Cardiac muscle cell (in vitro differentiated cells and primary cell): ENCODE measurements at regions not wholly inside any gene's neighbourhood (a gene's known extent, or its start where the extent isn't known, plus 50 kb on each side); places are given as distances from the start of the nearest gene placed in this dataset.
"Not testable (repeated sequence)": the region's sequence is repeated elsewhere in the genome, so short reads cannot be mapped to it uniquely, and the experiment has no call there.

Source experiments
- DNase-seq, 2 donors: peaks; one replicate each; pipeline versions ENCODE4 v3.0.0 to v3.0.0-alpha.2; 2010 to 2017; ENCODE audit warnings: low read depth in 1 of 2, low spot score in 1 of 2
- H3K27ac ChIP-seq: fragments of 200-600 bp; sonication (generic); 2 replicates; pipeline ENCODE4 v1.5.1; 2016
- H3K27me3 ChIP-seq: fragments of 200-600 bp; sonication (generic); 2 replicates; pipeline ENCODE4 v1.6.0; 2016; ENCODE audit warnings: control low read depth
- H3K36me3 ChIP-seq: fragments of 200-600 bp; sonication (generic); 2 replicates; pipeline ENCODE4 v1.5.1; 2016; ENCODE audit warnings: control low read depth
- H3K4me1 ChIP-seq: fragments of 200-600 bp; sonication (generic); 2 replicates; pipeline ENCODE4 v1.8.1; 2017; ENCODE audit warnings: low read depth, mild to moderate bottlenecking, mixed run types
- H3K4me3 ChIP-seq: fragments of 200-600 bp; sonication (generic); 2 replicates; pipeline ENCODE4 v1.5.1; 2016; ENCODE audit warnings: mild to moderate bottlenecking
- H3K9me3 ChIP-seq: fragments of 200-600 bp; sonication (generic); 2 replicates; pipeline ENCODE4 v1.5.1; 2017; ENCODE audit warnings: low read depth, mild to moderate bottlenecking, control low read depth
- TF ChIP-seq, protein P1 (sequence below): IDR thresholded peaks from 2 replicates; pipeline ENCODE4 v1.5.1; 2012; ENCODE audit warnings: low read depth, mild to moderate bottlenecking, low read length

DNA sequence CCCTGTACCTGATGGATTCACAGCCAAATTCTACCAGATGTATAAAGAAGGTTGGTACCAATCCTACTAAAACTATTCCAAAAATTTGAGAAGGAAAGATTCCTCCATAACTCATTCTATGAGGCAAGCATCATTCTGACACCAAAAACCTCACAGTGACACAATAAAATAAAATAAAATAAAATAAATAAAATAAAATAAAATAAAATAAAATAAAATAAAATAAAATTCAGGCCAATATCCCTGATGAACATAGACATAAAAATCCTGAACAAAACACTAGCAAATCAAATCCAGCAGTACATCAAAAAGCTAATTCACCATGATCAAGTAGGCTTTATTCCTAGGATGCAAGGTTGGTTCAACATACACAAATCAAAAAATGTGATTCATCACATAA lies 108.1 kb downstream of the PROX1 start:
- H3K36me3 ChIP-seq, H3K27me3 ChIP-seq, H3K27ac ChIP-seq, H3K4me3 ChIP-seq, DNase-seq, H3K4me1 ChIP-seq, H3K9me3 ChIP-seq: not testable (repeated sequence)

DNA sequence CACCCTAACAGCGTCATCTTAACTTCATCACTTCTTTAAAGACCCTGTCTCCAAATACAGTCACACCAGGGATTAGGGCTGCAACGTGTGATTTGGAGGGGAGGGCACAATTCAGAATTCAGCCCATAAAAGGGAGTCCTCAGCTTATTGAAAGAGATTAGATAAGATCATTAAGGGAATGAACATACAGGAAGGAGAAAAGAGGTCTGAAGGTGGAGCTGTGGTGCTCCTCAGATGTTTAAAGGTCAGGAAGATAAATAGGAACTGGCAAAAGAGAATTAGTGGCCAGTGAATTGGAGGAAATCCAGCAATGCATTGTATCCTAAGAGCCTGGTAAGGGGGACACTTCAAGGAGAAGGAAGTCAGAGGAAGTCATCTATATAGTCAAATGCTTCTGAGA lies 113.5 kb downstream of the PROX1 start:
- peaks cover 13% of the 10 kb centered on the region for H3K4me1 ChIP-seq
- H3K27me3 ChIP-seq: no peaks in the 10 kb centered on the region
- no peak overlapping the region for H3K4me3 ChIP-seq
- no peak for DNase-seq
- no peaks in the 10 kb centered on the region for H3K9me3 ChIP-seq
- no peaks in the 10 kb centered on the region for H3K36me3 ChIP-seq
- TF ChIP-seq, protein P1, sequence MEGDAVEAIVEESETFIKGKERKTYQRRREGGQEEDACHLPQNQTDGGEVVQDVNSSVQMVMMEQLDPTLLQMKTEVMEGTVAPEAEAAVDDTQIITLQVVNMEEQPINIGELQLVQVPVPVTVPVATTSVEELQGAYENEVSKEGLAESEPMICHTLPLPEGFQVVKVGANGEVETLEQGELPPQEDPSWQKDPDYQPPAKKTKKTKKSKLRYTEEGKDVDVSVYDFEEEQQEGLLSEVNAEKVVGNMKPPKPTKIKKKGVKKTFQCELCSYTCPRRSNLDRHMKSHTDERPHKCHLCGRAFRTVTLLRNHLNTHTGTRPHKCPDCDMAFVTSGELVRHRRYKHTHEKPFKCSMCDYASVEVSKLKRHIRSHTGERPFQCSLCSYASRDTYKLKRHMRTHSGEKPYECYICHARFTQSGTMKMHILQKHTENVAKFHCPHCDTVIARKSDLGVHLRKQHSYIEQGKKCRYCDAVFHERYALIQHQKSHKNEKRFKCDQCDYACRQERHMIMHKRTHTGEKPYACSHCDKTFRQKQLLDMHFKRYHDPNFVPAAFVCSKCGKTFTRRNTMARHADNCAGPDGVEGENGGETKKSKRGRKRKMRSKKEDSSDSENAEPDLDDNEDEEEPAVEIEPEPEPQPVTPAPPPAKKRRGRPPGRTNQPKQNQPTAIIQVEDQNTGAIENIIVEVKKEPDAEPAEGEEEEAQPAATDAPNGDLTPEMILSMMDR: no peak
- H3K27ac ChIP-seq: no peak overlapping the region

DNA sequence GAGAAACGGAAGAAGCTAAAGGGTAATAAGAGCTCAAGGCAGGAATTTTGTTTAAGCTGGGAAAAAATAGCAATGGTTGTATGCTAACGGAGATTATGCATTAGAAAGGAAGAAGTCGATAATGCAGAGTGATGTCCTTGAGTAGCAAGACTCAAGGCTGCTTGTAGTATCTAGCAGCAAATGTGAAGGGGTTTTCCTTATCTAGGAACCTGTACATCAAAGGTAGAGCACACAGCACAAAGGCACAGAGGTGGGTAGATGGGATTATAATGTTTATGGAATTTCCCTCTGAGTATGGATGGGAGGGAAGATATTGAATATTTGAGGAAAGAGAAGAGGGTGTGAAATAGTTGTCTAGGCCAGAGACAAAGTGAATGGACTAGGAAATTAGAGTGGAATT lies 114.1 kb downstream of the PROX1 start:
- Histone ChIP-seq H3K27ac (no peak overlapping the region), H3K9me3 (no peaks in the 10 kb centered on the region), H3K36me3 (no peaks in the 10 kb centered on the region), H3K4me1 (peaks cover 19% of the 10 kb centered on the region), H3K27me3 (no peaks in the 10 kb centered on the region), H3K4me3 (no peak overlapping the region)
- no peak for DNase-seq
- TF ChIP-seq, protein P1: no peak

DNA sequence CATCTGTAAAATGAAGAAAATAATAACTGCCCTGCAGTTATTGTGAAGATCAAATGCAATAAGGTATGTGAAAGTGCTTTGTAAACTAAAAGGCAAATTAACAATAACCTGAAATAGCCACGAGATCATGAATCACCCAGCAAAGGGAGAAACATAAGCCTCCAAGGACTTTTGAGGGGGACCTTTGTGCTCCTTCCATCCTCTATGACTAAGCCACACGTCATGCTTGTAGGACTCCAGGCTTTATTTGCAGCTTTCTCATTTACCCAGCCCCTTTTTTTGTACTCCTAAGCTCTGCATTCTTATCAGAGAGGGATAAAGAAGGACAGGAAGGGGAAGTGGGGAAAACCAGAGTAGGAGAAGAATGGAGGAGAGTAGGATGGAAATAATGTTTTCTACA lies 115.1 kb downstream of the PROX1 start:
- TF ChIP-seq, protein P1: no peak
- no peaks in the 10 kb centered on the region for H3K36me3 ChIP-seq
- peaks cover 30% of the 10 kb centered on the region for H3K4me1 ChIP-seq
- peak in 1 of 2 donors; percentile 82 for DNase-seq
- no peaks in the 10 kb centered on the region for H3K27me3 ChIP-seq
- H3K9me3 ChIP-seq: no peaks in the 10 kb centered on the region
- no peak overlapping the region for H3K4me3 ChIP-seq
- H3K27ac ChIP-seq: no peak overlapping the region

DNA sequence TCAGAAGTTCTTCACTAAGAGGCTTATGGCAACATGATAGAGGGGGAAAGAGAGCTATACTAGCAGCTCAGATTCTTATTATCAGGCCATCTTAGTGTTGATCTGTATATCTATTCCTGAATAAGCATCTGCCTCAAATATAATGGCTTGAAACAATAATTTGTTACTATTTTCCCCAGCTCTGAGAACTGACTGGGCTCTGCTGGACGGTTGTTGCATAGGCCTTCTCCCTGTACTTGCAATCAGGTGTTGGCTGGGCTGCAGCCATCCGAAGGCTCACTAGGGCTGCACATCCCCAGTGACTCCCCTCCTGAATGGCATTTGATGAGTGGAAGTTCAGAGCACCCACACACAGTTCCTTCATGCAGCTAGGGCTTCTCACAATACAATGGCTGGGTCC lies 116.0 kb downstream of the PROX1 start:
- no peaks in the 10 kb centered on the region for H3K27me3 ChIP-seq
- no peak for DNase-seq
- H3K4me1 ChIP-seq: peaks cover 36% of the 10 kb centered on the region
- H3K27ac ChIP-seq: no peak overlapping the region
- TF ChIP-seq, protein P1: no peak
- H3K9me3 ChIP-seq: no peaks in the 10 kb centered on the region
- H3K4me3 ChIP-seq: no peak overlapping the region
- H3K36me3 ChIP-seq: no peaks in the 10 kb centered on the region

DNA sequence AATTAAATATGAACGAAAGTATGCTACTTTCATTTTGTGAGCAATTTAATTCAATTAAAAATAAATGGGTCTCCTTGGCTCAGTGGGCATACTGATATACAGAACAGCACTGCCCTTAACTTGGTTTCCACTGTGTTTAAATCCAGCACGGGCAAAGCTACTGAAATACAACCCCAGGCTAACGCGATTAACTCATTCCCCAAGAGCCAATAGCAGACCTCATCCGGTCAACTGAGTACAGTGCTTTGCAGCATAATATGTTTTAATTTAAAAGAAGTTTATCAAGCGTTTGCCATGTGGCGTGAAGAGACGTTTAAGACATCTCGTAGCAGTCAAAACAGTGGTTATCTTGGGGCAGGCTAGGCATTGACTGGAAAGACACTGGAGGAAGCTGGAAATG lies 118.6 kb downstream of the PROX1 start:
- peak in 1 of 2 donors; percentile 25 for DNase-seq
- Histone ChIP-seq H3K27me3 (no peaks in the 10 kb centered on the region), H3K27ac (peak overlapping the region; percentile 94), H3K9me3 (no peaks in the 10 kb centered on the region), H3K36me3 (no peaks in the 10 kb centered on the region), H3K4me3 (no peak overlapping the region), H3K4me1 (peaks cover 40% of the 10 kb centered on the region)
- TF ChIP-seq, protein P1: no peak
